Loucy (cell line): ENCODE measurements at regions not wholly inside any gene's neighbourhood (a gene's known extent, or its start where the extent isn't known, plus 50 kb on each side); places are given as distances from the start of the nearest gene placed in this dataset.

Source experiments
- H2AFZ ChIP-seq: fragments of 200-600 bp; sonication (generic); 2 replicates; pipeline ENCODE4 v1.6.0; 2016; ENCODE audit warnings: antibody characterized with exemption, mild to moderate bottlenecking, low read length, moderate library complexity
- H3F3A ChIP-seq: fragments of 200-600 bp; 2 replicates; pipeline ENCODE4 v1.6.0; 2016; ENCODE audit warnings: antibody characterized with exemption, low read depth, mild to moderate bottlenecking
- H3K27me3 ChIP-seq: fragments of 200-600 bp; sonication (generic); 2 replicates; pipeline ENCODE4 v1.6.1; 2014; ENCODE audit warnings: low read length, mild to moderate bottlenecking; ENCODE audit not compliant: insufficient read depth, poor library complexity, severe bottlenecking
- H3K36me3 ChIP-seq: fragments of 200-600 bp; sonication (generic); 2 replicates; pipeline ENCODE4 v1.6.1; 2016; ENCODE audit warnings: low read length; ENCODE audit not compliant: insufficient read depth
- H3K4me1 ChIP-seq: fragments of 200-600 bp; sonication (generic); 2 replicates; pipeline ENCODE4 v1.5.1; 2014; ENCODE audit warnings: low read length, mild to moderate bottlenecking; ENCODE audit not compliant: insufficient read depth, poor library complexity, severe bottlenecking
- H3K4me2 ChIP-seq: fragments of 200-600 bp; sonication (generic); 2 replicates; pipeline ENCODE4 v1.6.0; 2014; ENCODE audit warnings: antibody characterized with exemption, low read length, low read depth, mild to moderate bottlenecking; ENCODE audit not compliant: poor library complexity, severe bottlenecking
- H3K4me3 ChIP-seq: fragments of 200-600 bp; sonication (generic); 2 replicates; pipeline ENCODE4 v1.5.1; 2014; ENCODE audit warnings: low read length, mild to moderate bottlenecking, mixed read lengths; ENCODE audit not compliant: poor library complexity, severe bottlenecking
- H3K79me2 ChIP-seq: fragments of 200-600 bp; sonication (generic); 2 replicates; pipeline ENCODE4 v1.6.1; 2014; ENCODE audit warnings: low read length; ENCODE audit not compliant: insufficient read depth
- H3K9ac ChIP-seq: fragments of 200-600 bp; sonication (generic); 2 replicates; pipeline ENCODE4 v1.6.0; 2014; ENCODE audit warnings: mild to moderate bottlenecking, low read depth, low read length, moderate library complexity; ENCODE audit not compliant: poor library complexity, severe bottlenecking
- H3K9me2 ChIP-seq: fragments of 200-600 bp; sonication (generic); replicated peaks from 2 replicates; pipeline ENCODE4 v1.6.1; 2016; ENCODE audit warnings: low read depth, low read length, mixed read lengths
- H3K9me3 ChIP-seq: fragments of 200-600 bp; sonication (generic); 2 replicates; pipeline ENCODE4 v1.6.1; 2014; ENCODE audit warnings: mild to moderate bottlenecking, antibody characterized with exemption, low read length, low read depth; ENCODE audit not compliant: insufficient read depth
- H4K20me1 ChIP-seq: fragments of 200-600 bp; sonication (generic); 2 replicates; pipeline ENCODE4 v1.6.0; 2014; ENCODE audit warnings: antibody characterized with exemption, low read length, mild to moderate bottlenecking; ENCODE audit not compliant: insufficient read depth, poor library complexity, severe bottlenecking
- CTCF ChIP-seq: fragments of 200-600 bp; sonication (generic); conservative IDR thresholded peaks from 2 replicates; pipeline ENCODE4 v1.5.1; 2014; ENCODE audit warnings: mild to moderate bottlenecking, antibody characterized with exemption, low read length
- EZH2phosphoT487 ChIP-seq: fragments of 200-600 bp; IDR thresholded peaks from 2 replicates; pipeline ENCODE4 v1.6.1; 2018; ENCODE audit warnings: antibody characterized with exemption, mild to moderate bottlenecking, moderate library complexity, borderline replicate concordance

DNA sequence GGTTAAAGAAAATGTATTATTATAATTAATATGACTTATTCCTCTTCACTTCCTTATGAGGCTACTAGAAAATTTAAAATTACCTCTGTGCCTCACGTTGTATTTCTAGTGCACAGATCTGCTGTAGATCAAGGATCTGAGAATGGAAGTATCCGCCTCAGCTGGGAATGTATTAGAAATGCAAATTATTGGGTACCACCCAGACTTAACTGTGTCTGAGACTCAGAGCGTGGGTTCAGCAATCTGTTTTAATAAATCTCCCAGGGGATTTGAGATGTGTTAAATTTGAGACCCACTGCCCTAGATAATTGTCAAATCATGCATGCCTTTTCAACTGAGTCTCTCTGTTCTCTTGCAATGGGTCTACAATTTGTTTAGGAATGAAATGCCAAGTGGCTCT lies 658.0 kb upstream of the NOX3 start:
- TF ChIP-seq CTCF = no peak

GRCh38 chr6:156111913-156112312 lies 656.3 kb upstream of the NOX3 start:
- H4K20me1 ChIP-seq = no peaks in the 10 kb centered on the region

More for the DNA sequence above, 658.0 kb upstream of the NOX3 start:
- Histone ChIP-seq H3K9me3 (no peaks in the 10 kb centered on the region), H3K36me3 (no peaks in the 10 kb centered on the region), H3K9ac (no peak overlapping the region), H3F3A (no peaks in the 10 kb centered on the region), H2AFZ (no peak overlapping the region), H3K27me3 (no peaks in the 10 kb centered on the region), H3K9me2 (no peaks in the 10 kb centered on the region), H3K79me2 (no peaks in the 10 kb centered on the region), H4K20me1 (no peaks in the 10 kb centered on the region), H3K4me1 (no peaks in the 10 kb centered on the region), H3K4me2 (no peak overlapping the region), H3K4me3 (no peak overlapping the region)

GRCh38 chr6:156110249-156110648 lies 654.6 kb upstream of the NOX3 start:
- Histone ChIP-seq H4K20me1 (no peaks in the 10 kb centered on the region), H3K9me2 (no peaks in the 10 kb centered on the region), H3K4me2 (no peak overlapping the region), H3K9me3 (no peaks in the 10 kb centered on the region), H2AFZ (no peak overlapping the region), H3K36me3 (no peaks in the 10 kb centered on the region), H3K9ac (no peak overlapping the region), H3K27me3 (no peaks in the 10 kb centered on the region), H3F3A (no peaks in the 10 kb centered on the region), H3K4me3 (no peak overlapping the region), H3K79me2 (no peaks in the 10 kb centered on the region), H3K4me1 (no peaks in the 10 kb centered on the region)
- no peak for TF ChIP-seq CTCF
- no peak for TF ChIP-seq EZH2phosphoT487

More at GRCh38 chr6:156111913-156112312, 656.3 kb upstream of the NOX3 start:
- H3K9ac ChIP-seq = no peak overlapping the region
- H3K9me2 ChIP-seq = no peaks in the 10 kb centered on the region
- H3K27me3 ChIP-seq = no peaks in the 10 kb centered on the region
- H3K9me3 ChIP-seq = no peaks in the 10 kb centered on the region
- H3K36me3 ChIP-seq = no peaks in the 10 kb centered on the region
- no peaks in the 10 kb centered on the region for H3K79me2 ChIP-seq
- no peak for TF ChIP-seq CTCF
- H3K4me3 ChIP-seq = no peak overlapping the region
- no peak overlapping the region for H2AFZ ChIP-seq
- no peaks in the 10 kb centered on the region for H3F3A ChIP-seq
- no peak overlapping the region for H3K4me2 ChIP-seq
- no peaks in the 10 kb centered on the region for H3K4me1 ChIP-seq
